GM12874 (cell line): ENCODE measurements at regions not wholly inside any gene's neighbourhood (a gene's known extent, or its start where the extent isn't known, plus 50 kb on each side); places are given as distances from the start of the nearest gene placed in this dataset.

Experiments used
- CTCF ChIP-seq: IDR thresholded peaks from 2 replicates; pipeline ENCODE4 v1.5.1; 2011; ENCODE audit warnings: low read depth, mild to moderate bottlenecking, control low read depth, low read length, moderate library complexity; ENCODE audit not compliant: insufficient read depth

- TF ChIP-seq CTCF = no peak
These were observed 104.4 kb downstream of the SEC23IP start for GRCh38 chr10:119996944-119997343.

- TF ChIP-seq CTCF = no peak
These were observed 104.9 kb downstream of the SEC23IP start for GRCh38 chr10:119997429-119997828.

- TF ChIP-seq CTCF = no peak
These were observed 110.3 kb downstream of the SEC23IP start for GRCh38 chr10:120002785-120003184.

GRCh38 chr10:120005207-120006201, 113.0 kb downstream of the SEC23IP start:
- TF ChIP-seq CTCF = no peak

- TF ChIP-seq CTCF = no peak
These were observed 114.7 kb downstream of the SEC23IP start for GRCh38 chr10:120007261-120007660.

- no peak for TF ChIP-seq CTCF
These were observed 119.0 kb downstream of the SEC23IP start for GRCh38 chr10:120011359-120012130.

- TF ChIP-seq CTCF = no peak
These were observed 119.5 kb downstream of the SEC23IP start for GRCh38 chr10:120012131-120012400.
